MCF 10A (cell line): ENCODE measurements at regions not wholly inside any gene's neighbourhood (a gene's known extent, or its start where the extent isn't known, plus 50 kb on each side); places are given as distances from the start of the nearest gene placed in this dataset.

Source experiments
- BruUV-seq: library from RNA; stranded (reverse); fragments of 400-500 nt; replicated peaks from 2 replicates; lab custom pipeline; 2021; lab: Mats Ljungman, UMichigan
- CTCF ChIA-PET: fragments of 300-600 bp; sonication (Branson Sonifier 250); formaldehyde crosslinking; extraction: SDS; loops from one replicate; lab custom pipeline; 2021; ENCODE audit warnings: antibody characterized with exemption, inconsistent platforms; lab: Yijun Ruan, JAX
- POLR2A ChIA-PET: fragments of 300-600, 350-650 bp; sonication (Branson Sonifier 250); formaldehyde crosslinking; extraction: SDS; loops from one replicate; lab custom pipeline; 2020; ENCODE audit warnings: antibody characterized with exemption, inconsistent platforms; lab: Yijun Ruan, JAX
- DNase-seq: peaks from one replicate; pipeline ENCODE4 v3.0.0-alpha.2; 2018; ENCODE audit not compliant: unreplicated experiment
- H3K27ac Mint-ChIP-seq: one replicate; pipeline ENCODE4 v1.8.0; 2022; ENCODE audit warnings: mild to moderate bottlenecking, low read depth, mixed read lengths; ENCODE audit not compliant: unreplicated experiment
- H3K27me3 Mint-ChIP-seq: one replicate; pipeline ENCODE4 v1.8.0; 2022; ENCODE audit warnings: mixed read lengths; ENCODE audit not compliant: insufficient read depth, unreplicated experiment
- H3K36me3 Mint-ChIP-seq: one replicate; pipeline ENCODE4 v1.8.0; 2022; ENCODE audit warnings: mild to moderate bottlenecking, moderate library complexity, mixed read lengths; ENCODE audit not compliant: insufficient read depth, unreplicated experiment
- H3K4me1 Mint-ChIP-seq: one replicate; pipeline ENCODE4 v1.8.0; 2022; ENCODE audit warnings: mixed read lengths; ENCODE audit not compliant: insufficient read depth, unreplicated experiment
- H3K4me3 Mint-ChIP-seq: one replicate; pipeline ENCODE4 v1.8.0; 2022; ENCODE audit warnings: mild to moderate bottlenecking, moderate library complexity, mixed read lengths; ENCODE audit not compliant: unreplicated experiment
- H3K9me3 Mint-ChIP-seq: one replicate; pipeline ENCODE4 v1.8.0; 2022; ENCODE audit warnings: mixed read lengths; ENCODE audit not compliant: unreplicated experiment
- CTCF ChIP-seq: fragments of 200-600 bp; IDR thresholded peaks from one replicate; pipeline ENCODE4 v1.8.0; 2022; ENCODE audit warnings: antibody characterized with exemption, mild to moderate bottlenecking; ENCODE audit not compliant: unreplicated experiment
- intact Hi-C: fragments of 100-400 bp; cut with micrococcal nuclease; formaldehyde crosslinking; loops from 2 replicates; pipeline ENCODE4 v1.14.1; 2022

- ChIA-PET POLR2A (no interaction called here), CTCF (interaction anchor here (1.3 kb wide), 1 partner anchor 432 kb away, joined by 3 read pairs; no protein-coding TSS in a partner anchor)
- Mint-ChIP-seq H3K4me1 (no peaks in the 10 kb centered on the region), H3K27ac (no peak overlapping the region), H3K9me3 (no peaks in the 10 kb centered on the region), H3K36me3 (no peaks in the 10 kb centered on the region), H3K4me3 (no peak overlapping the region), H3K27me3 (no peaks in the 10 kb centered on the region)
- DNase-seq, result no peak
- intact Hi-C loops, result no loop called here
- BruUV-seq, result no TSS peak
- TF ChIP-seq CTCF, result no peak
These were observed 441.7 kb downstream of the PRELID2 start for GRCh38 chr5:145393426-145393825.

- H3K4me1 Mint-ChIP-seq, result no peaks in the 10 kb centered on the region
- TF ChIP-seq CTCF, result no peak
- BruUV-seq, result no TSS peak
- DNase-seq, result no peak
- H3K9me3 Mint-ChIP-seq, result no peaks in the 10 kb centered on the region
- no peak overlapping the region for H3K27ac Mint-ChIP-seq
- H3K4me3 Mint-ChIP-seq, result no peak overlapping the region
- intact Hi-C loops, result no loop called here
- no peaks in the 10 kb centered on the region for H3K27me3 Mint-ChIP-seq
- H3K36me3 Mint-ChIP-seq, result no peaks in the 10 kb centered on the region
- POLR2A ChIA-PET, result no interaction called here
- CTCF ChIA-PET, result no interaction called here
These were observed 446.1 kb downstream of the PRELID2 start for GRCh38 chr5:145389047-145389446.

GRCh38 chr5:145385276-145385675, 449.9 kb downstream of the PRELID2 start:
- no peak overlapping the region for H3K27ac Mint-ChIP-seq

GRCh38 chr5:145378226-145378625, 456.9 kb downstream of the PRELID2 start:
- Mint-ChIP-seq H3K4me3 (no peak overlapping the region), H3K27ac (no peak overlapping the region), H3K27me3 (no peaks in the 10 kb centered on the region), H3K36me3 (no peaks in the 10 kb centered on the region), H3K9me3 (peaks cover 33% of the 10 kb centered on the region), H3K4me1 (no peaks in the 10 kb centered on the region)
- intact Hi-C loops, result no loop called here
- no peak for TF ChIP-seq CTCF
- no TSS peak for BruUV-seq
- ChIA-PET POLR2A (no interaction called here), CTCF (interaction anchor here (0.6 kb wide), 1 partner anchor 447 kb away, joined by 3 read pairs; no protein-coding TSS in a partner anchor)
- DNase-seq, result no peak

More at GRCh38 chr5:145385276-145385675, 449.9 kb downstream of the PRELID2 start:
- TF ChIP-seq CTCF, result no peak
- POLR2A ChIA-PET, result no interaction called here
- Mint-ChIP-seq H3K36me3 (no peaks in the 10 kb centered on the region), H3K4me1 (no peaks in the 10 kb centered on the region), H3K9me3 (no peaks in the 10 kb centered on the region), H3K4me3 (no peak overlapping the region), H3K27me3 (no peaks in the 10 kb centered on the region)
- no peak for DNase-seq
- BruUV-seq, result no TSS peak
- CTCF ChIA-PET, result no interaction called here
- intact Hi-C loops, result no loop called here
